ENCODE measurements at regions not wholly inside any gene's neighbourhood (a gene's known extent, or its start where the extent isn't known, plus 50 kb on each side); places are given as distances from the start of the nearest gene placed in this dataset.
"Not testable (repeated sequence)": the region's sequence is repeated elsewhere in the genome, so short reads cannot be mapped to it uniquely, and the experiment has no call there.

DNA sequence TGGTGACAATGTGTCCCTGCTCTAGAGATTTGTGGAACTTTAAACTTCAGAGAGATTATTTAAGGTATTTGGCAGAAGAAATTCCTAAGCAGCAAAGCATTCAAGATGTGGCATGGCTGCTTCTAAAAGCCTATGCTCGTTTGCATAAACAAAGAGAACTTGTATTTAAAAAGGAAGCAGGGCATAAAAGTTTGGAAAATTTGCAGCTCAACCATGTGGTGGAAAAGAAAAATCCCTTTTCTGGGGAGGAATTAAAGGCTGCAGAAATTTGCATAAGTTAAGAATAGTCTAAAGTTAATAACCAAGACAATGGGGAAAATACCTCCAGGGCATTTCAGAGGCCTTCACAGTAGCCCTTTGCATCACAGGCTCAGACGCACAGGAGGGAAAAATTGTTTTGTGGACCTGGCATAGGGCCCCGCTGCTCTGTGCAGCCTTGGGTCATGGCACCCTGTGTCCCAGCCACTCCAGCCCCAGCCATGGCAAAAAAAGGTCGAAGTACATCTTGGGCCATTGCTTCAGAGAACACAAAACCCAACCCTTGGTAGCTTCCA is 1109.1 kb downstream of the OTOL1 start:
- DNase-seq (ENCODE audit: low read depth), result no peak
- H3K4me3 ChIP-seq (ENCODE audit: control insufficient read depth, low read depth, low read length), result no peak overlapping the region
- TF ChIP-seq, protein P1, sequence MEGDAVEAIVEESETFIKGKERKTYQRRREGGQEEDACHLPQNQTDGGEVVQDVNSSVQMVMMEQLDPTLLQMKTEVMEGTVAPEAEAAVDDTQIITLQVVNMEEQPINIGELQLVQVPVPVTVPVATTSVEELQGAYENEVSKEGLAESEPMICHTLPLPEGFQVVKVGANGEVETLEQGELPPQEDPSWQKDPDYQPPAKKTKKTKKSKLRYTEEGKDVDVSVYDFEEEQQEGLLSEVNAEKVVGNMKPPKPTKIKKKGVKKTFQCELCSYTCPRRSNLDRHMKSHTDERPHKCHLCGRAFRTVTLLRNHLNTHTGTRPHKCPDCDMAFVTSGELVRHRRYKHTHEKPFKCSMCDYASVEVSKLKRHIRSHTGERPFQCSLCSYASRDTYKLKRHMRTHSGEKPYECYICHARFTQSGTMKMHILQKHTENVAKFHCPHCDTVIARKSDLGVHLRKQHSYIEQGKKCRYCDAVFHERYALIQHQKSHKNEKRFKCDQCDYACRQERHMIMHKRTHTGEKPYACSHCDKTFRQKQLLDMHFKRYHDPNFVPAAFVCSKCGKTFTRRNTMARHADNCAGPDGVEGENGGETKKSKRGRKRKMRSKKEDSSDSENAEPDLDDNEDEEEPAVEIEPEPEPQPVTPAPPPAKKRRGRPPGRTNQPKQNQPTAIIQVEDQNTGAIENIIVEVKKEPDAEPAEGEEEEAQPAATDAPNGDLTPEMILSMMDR (IDR thresholded peaks at IDR 0.05; ENCODE audit: control insufficient read depth, insufficient read depth, low read depth, low read length, missing control alignments), result no peak

GRCh38 chr3:162610261-162610660 is 1113.7 kb downstream of the OTOL1 start:
- TF ChIP-seq, protein P1 (IDR thresholded peaks at IDR 0.05; ENCODE audit: control insufficient read depth, insufficient read depth, low read depth, low read length, missing control alignments), result no peak
- no peak for DNase-seq (ENCODE audit: low read depth)
- H3K4me3 ChIP-seq (ENCODE audit: control insufficient read depth, low read depth, low read length), result no peak overlapping the region

DNA sequence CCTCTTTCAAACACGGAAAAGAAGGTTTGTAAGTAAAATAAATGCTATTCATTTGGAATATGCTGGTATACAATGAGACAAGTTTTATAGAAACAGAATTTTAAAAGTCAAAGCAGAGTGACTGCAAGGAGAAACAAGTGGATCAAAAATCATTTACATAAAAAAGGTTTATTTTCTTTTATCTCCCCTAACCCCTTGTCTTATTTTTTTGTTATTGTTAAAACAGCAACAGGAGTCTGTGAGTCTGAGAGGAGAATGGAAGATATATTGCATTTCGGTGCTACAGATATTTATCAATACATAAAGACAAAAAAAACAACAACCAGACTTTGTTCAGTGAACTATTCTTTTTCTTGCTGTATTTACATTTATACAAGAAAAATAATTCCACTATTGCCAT is 1116.4 kb downstream of the OTOL1 start:
- no peak overlapping the region for H3K4me3 ChIP-seq (ENCODE audit: control insufficient read depth, low read depth, low read length)
- no peak for DNase-seq (ENCODE audit: low read depth)
- TF ChIP-seq, protein P1 (IDR thresholded peaks at IDR 0.05; ENCODE audit: control insufficient read depth, insufficient read depth, low read depth, low read length, missing control alignments), result no peak

DNA sequence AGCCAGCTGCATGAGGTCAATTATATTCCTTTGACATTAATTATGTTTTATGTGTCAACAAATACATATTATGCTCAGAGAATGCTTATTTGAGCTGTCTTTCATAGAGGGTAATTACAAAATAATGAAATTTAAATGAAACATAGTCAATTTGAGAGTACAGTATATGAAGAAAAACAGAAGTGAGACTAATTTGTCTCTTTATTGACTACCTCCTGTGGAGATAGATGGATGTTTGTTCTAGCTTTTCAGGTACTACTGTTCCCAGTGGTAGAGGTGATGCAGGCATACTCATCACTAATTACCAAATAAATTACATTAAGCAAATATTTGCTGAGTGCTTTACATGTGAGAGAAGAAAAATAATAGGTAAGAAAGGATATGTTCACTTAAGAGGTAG is 1129.6 kb downstream of the OTOL1 start:
- TF ChIP-seq, protein P1 (IDR thresholded peaks at IDR 0.05; ENCODE audit: control insufficient read depth, insufficient read depth, low read depth, low read length, missing control alignments), result no peak
- no peak for DNase-seq (ENCODE audit: low read depth)

GRCh38 chr3:162628531-162628930 is 1131.9 kb downstream of the OTOL1 start:
- no peak overlapping the region for H3K4me3 ChIP-seq (ENCODE audit: control insufficient read depth, low read depth, low read length)
- no peak for DNase-seq (ENCODE audit: low read depth)
- TF ChIP-seq, protein P1 (IDR thresholded peaks at IDR 0.05; ENCODE audit: control insufficient read depth, insufficient read depth, low read depth, low read length, missing control alignments), result no peak

More for the DNA sequence above, 1129.6 kb downstream of the OTOL1 start:
- no peak overlapping the region for H3K4me3 ChIP-seq (ENCODE audit: control insufficient read depth, low read depth, low read length)

GRCh38 chr3:162629372-162629771 is 1132.8 kb downstream of the OTOL1 start:
- DNase-seq (ENCODE audit: low read depth), result no peak
- no peak overlapping the region for H3K4me3 ChIP-seq (ENCODE audit: control insufficient read depth, low read depth, low read length)
- TF ChIP-seq, protein P1 (IDR thresholded peaks at IDR 0.05; ENCODE audit: control insufficient read depth, insufficient read depth, low read depth, low read length, missing control alignments), result no peak

DNA sequence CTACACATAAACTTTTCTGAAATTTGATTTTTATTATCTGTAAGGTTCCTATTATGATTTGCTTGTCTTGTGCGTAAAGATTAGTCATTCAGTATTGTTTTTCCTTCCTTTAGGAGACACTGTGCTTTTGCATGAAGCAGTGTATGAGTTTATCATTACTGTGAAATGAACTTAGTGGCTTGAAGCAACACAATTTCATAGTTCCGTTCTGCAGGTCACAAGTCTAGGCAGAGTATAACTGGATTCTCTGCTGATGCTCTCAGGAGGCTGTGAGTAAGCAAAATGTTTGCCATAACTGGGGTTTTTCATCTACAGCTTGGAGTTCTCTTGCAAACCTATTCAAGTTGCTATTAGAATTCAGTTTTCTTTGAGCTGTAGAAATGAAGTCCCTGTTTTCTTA is 1136.1 kb downstream of the OTOL1 start:
- no peak overlapping the region for H3K4me3 ChIP-seq (ENCODE audit: control insufficient read depth, low read depth, low read length)
- TF ChIP-seq, protein P1 (IDR thresholded peaks at IDR 0.05; ENCODE audit: control insufficient read depth, insufficient read depth, low read depth, low read length, missing control alignments), result no peak
- no peak for DNase-seq (ENCODE audit: low read depth)

DNA sequence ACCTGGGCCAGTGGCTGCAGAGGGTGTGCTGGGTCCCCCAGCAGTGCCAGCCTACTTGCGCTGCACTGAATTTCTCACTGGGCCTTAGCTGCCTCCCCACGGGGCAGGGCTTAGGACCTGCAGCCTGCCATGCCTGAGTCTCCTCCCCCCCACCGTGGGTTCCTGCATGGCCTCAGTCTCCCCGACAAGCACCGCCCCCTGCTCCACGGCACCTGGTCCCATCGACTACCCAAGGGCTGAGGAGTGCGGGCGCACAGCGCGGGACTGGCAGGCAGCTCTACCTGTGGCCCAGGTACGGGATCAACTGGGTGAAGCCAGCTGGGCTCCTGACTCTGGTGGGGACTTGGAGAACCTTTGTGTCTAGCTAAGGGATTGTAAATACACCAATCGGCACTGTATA is 1143.6 kb downstream of the OTOL1 start:
- not testable (repeated sequence) for H3K4me3 ChIP-seq (ENCODE audit: control insufficient read depth, low read depth, low read length); DNase-seq (ENCODE audit: low read depth)
